Prostate gland (tissue), 2 donors: ENCODE measurements at regions not wholly inside any gene's neighbourhood (a gene's known extent, or its start where the extent isn't known, plus 50 kb on each side); places are given as distances from the start of the nearest gene placed in this dataset.

Source experiments
- CTCF ChIP-seq, 4 experiments: fragments of 200-600 bp in 2 of 4; fragments of 450-650 bp in 2 of 4; sonication (generic) in 2 of 4; IDR thresholded peaks; 1 replicate in 3 of 4; 2 replicates in 1 of 4; pipeline ENCODE4 v1.5.1; 2016 to 2019; ENCODE audit warnings: antibody characterized with exemption in 4 of 4, mild to moderate bottlenecking in 2 of 4, moderate library complexity in 2 of 4
- POLR2A ChIP-seq: fragments of 450-650 bp; IDR thresholded peaks from one replicate; pipeline ENCODE4 v1.6.1; 2016; ENCODE audit warnings: antibody characterized with exemption, mild to moderate bottlenecking

- TF ChIP-seq CTCF (IDR thresholded peaks at IDR 0.05): no peak
- no peak for TF ChIP-seq POLR2A
These were observed 1457.1 kb upstream of the GBE1 start for GRCh38 chr3:83218383-83219200.
